Duodenal mucosa (tissue), 2 donors: ENCODE measurements at regions not wholly inside any gene's neighbourhood (a gene's known extent, or its start where the extent isn't known, plus 50 kb on each side); places are given as distances from the start of the nearest gene placed in this dataset.

Experiments
- H3K27ac ChIP-seq: one replicate; pipeline ENCODE4 v1.7.0; 2013; ENCODE audit warnings: low read depth, low read length
- H3K27me3 ChIP-seq, 2 donors: one replicate each; pipeline ENCODE4 v1.7.0; 2013; ENCODE audit warnings: low read length in 2 of 2, control low read depth in 1 of 2; ENCODE audit not compliant: insufficient read depth in 2 of 2, control insufficient read depth in 1 of 2
- H3K36me3 ChIP-seq, 2 donors: one replicate each; pipeline ENCODE4 v1.7.0; 2013; ENCODE audit warnings: low read length in 2 of 2, control low read depth in 1 of 2; ENCODE audit not compliant: insufficient read depth in 2 of 2, control insufficient read depth in 1 of 2
- H3K4me1 ChIP-seq, 2 donors: one replicate each; pipeline ENCODE4 v1.7.0; 2013; ENCODE audit warnings: low read length in 2 of 2, control low read depth in 1 of 2; ENCODE audit not compliant: insufficient read depth in 2 of 2, control insufficient read depth in 1 of 2
- H3K4me3 ChIP-seq, 2 donors: one replicate each; pipeline ENCODE4 v1.7.0; 2013; ENCODE audit warnings: low read length in 2 of 2, low read depth in 1 of 2
- H3K9ac ChIP-seq, 2 donors: one replicate each; pipeline ENCODE4 v1.7.0; 2013; ENCODE audit warnings: low read length in 2 of 2, low read depth in 1 of 2
- H3K9me3 ChIP-seq, 2 donors: one replicate each; pipeline ENCODE4 v1.7.0; 2013; ENCODE audit warnings: low read length in 2 of 2, control low read depth in 1 of 2; ENCODE audit not compliant: control insufficient read depth in 1 of 2

DNA sequence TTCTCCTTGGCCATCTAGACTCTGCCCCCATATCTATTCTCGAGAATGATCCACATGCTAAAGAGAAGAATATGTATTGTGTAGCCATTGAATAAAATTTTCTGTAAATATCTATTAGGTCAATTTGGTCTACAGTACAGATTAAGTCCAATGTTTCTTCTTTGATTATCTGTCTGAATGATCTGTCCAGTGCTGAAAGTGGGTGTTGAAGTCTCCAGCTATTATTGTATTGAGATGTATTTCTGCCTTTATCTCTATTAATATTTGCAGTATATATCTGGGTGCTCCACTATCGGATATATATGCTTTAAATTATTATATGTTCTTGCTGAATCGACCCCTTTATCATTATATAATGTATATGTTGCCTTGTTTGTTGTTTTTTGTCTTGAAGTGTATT, 384.9 kb upstream of the ROBO1 start:
- H3K36me3 ChIP-seq, result no peaks in the 10 kb centered on the region
- no peak overlapping the region for H3K4me3 ChIP-seq
- H3K9me3 ChIP-seq, result no peaks in the 10 kb centered on the region
- H3K27ac ChIP-seq, result no peak overlapping the region
- no peaks in the 10 kb centered on the region for H3K4me1 ChIP-seq
- no peaks in the 10 kb centered on the region for H3K27me3 ChIP-seq
- H3K9ac ChIP-seq, result no peak overlapping the region

- Histone ChIP-seq H3K27me3 (no peaks in the 10 kb centered on the region), H3K4me1 (no peaks in the 10 kb centered on the region), H3K36me3 (no peaks in the 10 kb centered on the region), H3K9me3 (peaks cover 0 to 2% of the 10 kb centered on the region in 2 donors), H3K27ac (no peak overlapping the region), H3K9ac (no peak overlapping the region), H3K4me3 (no peak overlapping the region)
These were observed 374.9 kb upstream of the ROBO1 start for GRCh38 chr3:80142714-80143113.

- no peaks in the 10 kb centered on the region for H3K4me1 ChIP-seq
- no peak overlapping the region for H3K9ac ChIP-seq
- H3K4me3 ChIP-seq, result no peak overlapping the region
- H3K9me3 ChIP-seq, result no peaks in the 10 kb centered on the region
- H3K27ac ChIP-seq, result no peak overlapping the region
- H3K27me3 ChIP-seq, result no peaks in the 10 kb centered on the region
- H3K36me3 ChIP-seq, result no peaks in the 10 kb centered on the region
These were observed 373.8 kb upstream of the ROBO1 start for GRCh38 chr3:80141557-80141956.

DNA sequence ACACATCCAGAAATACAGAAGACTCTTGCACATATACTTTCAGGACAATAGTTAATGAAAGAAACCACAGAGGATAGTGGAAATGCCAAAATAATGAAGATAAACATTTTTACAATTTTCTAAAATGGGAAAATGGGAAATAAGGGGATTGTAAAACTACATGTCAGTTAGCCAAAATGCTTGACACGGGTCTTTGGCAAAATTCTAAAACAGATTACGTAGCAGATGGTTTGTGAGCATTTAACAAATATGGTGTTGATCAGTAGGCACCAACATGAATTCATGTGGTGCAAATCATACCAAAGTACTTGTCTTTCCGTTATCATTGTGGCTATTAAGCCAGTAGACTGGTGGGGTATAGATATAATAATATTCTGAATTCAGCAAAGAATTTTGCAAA, 348.5 kb upstream of the ROBO1 start:
- H3K27me3 ChIP-seq, result no peaks in the 10 kb centered on the region
- no peaks in the 10 kb centered on the region for H3K4me1 ChIP-seq
- no peaks in the 10 kb centered on the region for H3K9me3 ChIP-seq
- no peak overlapping the region for H3K9ac ChIP-seq
- no peak overlapping the region for H3K4me3 ChIP-seq
- H3K27ac ChIP-seq, result no peak overlapping the region
- H3K36me3 ChIP-seq, result no peaks in the 10 kb centered on the region

DNA sequence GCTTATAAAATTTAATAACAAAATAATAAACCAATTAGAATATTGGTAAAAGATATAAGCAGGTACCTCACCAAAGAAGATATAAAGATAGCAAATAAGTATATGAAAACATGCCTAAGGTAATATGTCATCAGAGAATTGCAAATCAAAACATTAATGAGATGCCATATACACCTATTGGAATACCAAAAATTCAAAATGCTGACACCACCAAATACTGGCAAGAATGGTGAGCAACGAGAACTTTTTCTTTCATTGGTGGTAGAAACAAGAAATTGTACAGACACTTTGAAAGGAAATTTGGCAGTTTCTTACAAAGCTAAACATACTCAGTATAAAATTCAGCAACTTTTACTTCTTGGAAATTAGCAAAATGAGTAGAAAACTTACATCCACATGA, 346.9 kb upstream of the ROBO1 start:
- no peaks in the 10 kb centered on the region for H3K27me3 ChIP-seq
- no peak overlapping the region for H3K4me3 ChIP-seq
- no peaks in the 10 kb centered on the region for H3K9me3 ChIP-seq
- no peak overlapping the region for H3K27ac ChIP-seq
- H3K36me3 ChIP-seq, result no peaks in the 10 kb centered on the region
- no peaks in the 10 kb centered on the region for H3K4me1 ChIP-seq
- H3K9ac ChIP-seq, result no peak overlapping the region

DNA sequence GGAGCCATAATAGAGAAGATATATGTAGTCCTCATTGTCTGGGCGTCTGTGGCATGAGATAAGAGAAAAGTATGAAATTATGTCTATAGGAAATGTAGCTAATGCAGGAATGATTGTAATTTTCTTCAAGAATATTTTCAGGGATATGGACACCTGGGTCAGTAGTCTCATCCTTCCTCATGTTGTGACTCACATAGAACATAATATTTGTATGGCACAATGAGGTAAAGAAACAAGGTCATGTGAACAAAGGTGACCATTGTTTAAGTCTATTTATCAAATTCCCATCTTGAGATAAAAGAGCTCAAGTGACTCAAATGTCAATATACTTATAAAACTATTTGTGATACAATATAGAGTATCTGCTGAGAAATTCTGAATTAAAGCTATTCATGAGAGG, 345.5 kb upstream of the ROBO1 start:
- Histone ChIP-seq H3K27ac (no peak overlapping the region), H3K27me3 (no peaks in the 10 kb centered on the region), H3K4me1 (no peaks in the 10 kb centered on the region), H3K9ac (no peak overlapping the region), H3K9me3 (no peaks in the 10 kb centered on the region), H3K4me3 (no peak overlapping the region), H3K36me3 (no peaks in the 10 kb centered on the region)

GRCh38 chr3:80099559-80100066, 331.8 kb upstream of the ROBO1 start:
- no peaks in the 10 kb centered on the region for H3K9me3 ChIP-seq
- H3K4me1 ChIP-seq, result no peaks in the 10 kb centered on the region
- no peaks in the 10 kb centered on the region for H3K27me3 ChIP-seq
- H3K9ac ChIP-seq, result no peak overlapping the region
- no peak overlapping the region for H3K4me3 ChIP-seq
- H3K36me3 ChIP-seq, result no peaks in the 10 kb centered on the region
- H3K27ac ChIP-seq, result no peak overlapping the region

- H3K27me3 ChIP-seq, result no peaks in the 10 kb centered on the region
- no peak overlapping the region for H3K4me3 ChIP-seq
- no peaks in the 10 kb centered on the region for H3K4me1 ChIP-seq
- no peak overlapping the region for H3K9ac ChIP-seq
- H3K36me3 ChIP-seq, result no peaks in the 10 kb centered on the region
- no peaks in the 10 kb centered on the region for H3K9me3 ChIP-seq
- H3K27ac ChIP-seq, result no peak overlapping the region
These were observed 329.9 kb upstream of the ROBO1 start for GRCh38 chr3:80097674-80098073.

DNA sequence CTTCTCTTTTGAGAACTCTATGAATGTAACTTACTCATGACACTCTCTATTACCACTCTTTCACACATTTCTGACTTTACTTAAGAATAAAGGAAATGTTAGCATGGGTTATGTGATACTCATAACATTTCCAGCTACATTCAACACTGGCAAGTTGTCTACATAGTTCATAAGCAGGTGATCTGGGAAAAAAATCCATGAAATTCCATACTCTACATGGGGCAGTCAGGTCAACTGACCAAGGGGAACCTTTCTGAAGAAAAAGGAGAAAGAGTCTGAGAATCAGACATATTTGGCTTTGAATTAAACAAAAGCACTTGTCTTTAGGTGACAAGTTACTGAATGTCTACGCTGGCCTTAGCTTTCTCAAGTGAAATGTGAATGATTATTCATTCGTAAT, 329.1 kb upstream of the ROBO1 start:
- H3K27me3 ChIP-seq, result no peaks in the 10 kb centered on the region
- no peaks in the 10 kb centered on the region for H3K4me1 ChIP-seq
- no peak overlapping the region for H3K9ac ChIP-seq
- H3K9me3 ChIP-seq, result no peaks in the 10 kb centered on the region
- no peak overlapping the region for H3K27ac ChIP-seq
- no peak overlapping the region for H3K4me3 ChIP-seq
- H3K36me3 ChIP-seq, result no peaks in the 10 kb centered on the region

GRCh38 chr3:80094589-80094988, 326.8 kb upstream of the ROBO1 start:
- no peaks in the 10 kb centered on the region for H3K4me1 ChIP-seq
- no peaks in the 10 kb centered on the region for H3K27me3 ChIP-seq
- no peak overlapping the region for H3K9ac ChIP-seq
- no peak overlapping the region for H3K27ac ChIP-seq
- H3K9me3 ChIP-seq, result no peaks in the 10 kb centered on the region
- H3K36me3 ChIP-seq, result no peaks in the 10 kb centered on the region
- no peak overlapping the region for H3K4me3 ChIP-seq

GRCh38 chr3:80087767-80088166, 320.0 kb upstream of the ROBO1 start:
- H3K27me3 ChIP-seq, result no peaks in the 10 kb centered on the region
- H3K36me3 ChIP-seq, result no peaks in the 10 kb centered on the region
- H3K4me1 ChIP-seq, result no peaks in the 10 kb centered on the region
- H3K9ac ChIP-seq, result no peak overlapping the region
- no peak overlapping the region for H3K4me3 ChIP-seq
- H3K9me3 ChIP-seq, result no peaks in the 10 kb centered on the region
- no peak overlapping the region for H3K27ac ChIP-seq
